GM23338 (cell line): ENCODE measurements at regions not wholly inside any gene's neighbourhood (a gene's known extent, or its start where the extent isn't known, plus 50 kb on each side); places are given as distances from the start of the nearest gene placed in this dataset.

Experiments used
- ATAC-seq: fragments of 200-7000 bp; cut with Tn5 transposase; 3 replicates; pipeline ENCODE4 v1.9.1; 2020
- DNase-seq: peaks from one replicate; pipeline ENCODE4 v3.0.0-alpha.2; 2015; ENCODE audit warnings: low spot score
- H2AFZ ChIP-seq: fragments of 200-600 bp; sonication (generic); 2 replicates; pipeline ENCODE4 v1.8.0; 2016; ENCODE audit warnings: antibody characterized with exemption, mild to moderate bottlenecking, moderate library complexity
- H3F3A ChIP-seq: fragments of 200-600 bp; sonication (generic); replicated peaks from 2 replicates; pipeline ENCODE4 v1.8.0; 2017; ENCODE audit warnings: antibody characterized with exemption, mixed run types, low read depth
- H3K27ac ChIP-seq: fragments of 200-600 bp; sonication (generic); 2 replicates; pipeline ENCODE4 v1.6.1; 2016; ENCODE audit warnings: low read depth
- H3K27me3 ChIP-seq: fragments of 200-600 bp; sonication (generic); 2 replicates; pipeline ENCODE4 v1.8.0; 2016; ENCODE audit warnings: mild to moderate bottlenecking, mixed run types, moderate library complexity; ENCODE audit not compliant: insufficient read depth
- H3K36me3 ChIP-seq: fragments of 200-600 bp; sonication (generic); 2 replicates; pipeline ENCODE4 v1.8.0; 2016; ENCODE audit warnings: mild to moderate bottlenecking; ENCODE audit not compliant: insufficient read depth
- H3K4me1 ChIP-seq: fragments of 200-600 bp; sonication (generic); 2 replicates; pipeline ENCODE4 v1.8.0; 2016; ENCODE audit warnings: mild to moderate bottlenecking, moderate library complexity; ENCODE audit not compliant: insufficient read depth
- H3K4me2 ChIP-seq: fragments of 200-600 bp; sonication (generic); 2 replicates; pipeline ENCODE4 v1.7.1; 2017; ENCODE audit warnings: mixed run types
- H3K4me3 ChIP-seq: fragments of 200-600 bp; sonication (generic); 2 replicates; pipeline ENCODE4 v1.6.1; 2016; ENCODE audit warnings: mixed run types
- H3K79me2 ChIP-seq: fragments of 200-600 bp; sonication (generic); replicated peaks from 2 replicates; pipeline ENCODE4 v1.8.0; 2017; ENCODE audit warnings: mild to moderate bottlenecking; ENCODE audit not compliant: insufficient read depth
- H3K9me2 ChIP-seq: fragments of 200-600 bp; sonication (generic); 2 replicates; pipeline ENCODE4 v1.8.0; 2017; ENCODE audit not compliant: insufficient read depth
- H4K20me1 ChIP-seq: fragments of 200-600 bp; sonication (generic); replicated peaks from 2 replicates; pipeline ENCODE4 v1.8.0; 2017; ENCODE audit warnings: mild to moderate bottlenecking; ENCODE audit not compliant: insufficient read depth
- H3K27ac Mint-ChIP-seq: 2 replicates; pipeline ENCODE4 v1.8.0; 2020; ENCODE audit warnings: inconsistent platforms, mild to moderate bottlenecking, moderate library complexity, mixed read lengths
- H3K27me3 Mint-ChIP-seq: 3 replicates; pipeline ENCODE4 v1.8.0; 2022; ENCODE audit warnings: low read depth, mild to moderate bottlenecking, moderate library complexity, mixed read lengths, inconsistent platforms; ENCODE audit not compliant: insufficient read depth, poor library complexity
- H3K36me3 Mint-ChIP-seq: 3 replicates; pipeline ENCODE4 v1.8.0; 2021; ENCODE audit warnings: low read depth, mild to moderate bottlenecking, inconsistent platforms, moderate library complexity, mixed read lengths
- H3K4me1 Mint-ChIP-seq: 3 replicates; pipeline ENCODE4 v1.8.0; 2020; ENCODE audit warnings: mild to moderate bottlenecking, inconsistent platforms, mixed read lengths
- H3K4me3 Mint-ChIP-seq: 3 replicates; pipeline ENCODE4 v1.8.0; 2021; ENCODE audit warnings: moderate library complexity, mild to moderate bottlenecking, inconsistent platforms, mixed read lengths
- H3K9me3 Mint-ChIP-seq: 3 replicates; pipeline ENCODE4 v1.8.0; 2020; ENCODE audit warnings: moderate library complexity, mild to moderate bottlenecking, inconsistent platforms, mixed read lengths
- EZH2 ChIP-seq: fragments of 200-600 bp; sonication (generic); IDR thresholded peaks from one replicate; pipeline ENCODE4 v1.8.0; 2017; ENCODE audit warnings: antibody characterized with exemption, mild to moderate bottlenecking, low read depth; ENCODE audit not compliant: unreplicated experiment
- NANOG ChIP-seq: IDR thresholded peaks from 2 replicates; pipeline ENCODE4 v1.6.1; 2016; ENCODE audit warnings: antibody characterized with exemption, borderline replicate concordance
- POLR2AphosphoS5 ChIP-seq: IDR thresholded peaks from 2 replicates; pipeline ENCODE4 v1.6.1; 2016; ENCODE audit warnings: antibody characterized with exemption, low read depth
- STAT1 ChIP-seq: IDR thresholded peaks from one replicate; pipeline ENCODE4 v1.6.1; 2016; ENCODE audit warnings: antibody characterized with exemption; ENCODE audit not compliant: unreplicated experiment
- ZNF114 ChIP-seq: fragments of 250-450 bp; sonication (Bioruptor Pico); IDR thresholded peaks from 2 replicates; pipeline ENCODE4 v1.5.0; 2020; ENCODE audit warnings: mild to moderate bottlenecking, moderate library complexity
- ZNF331 ChIP-seq: fragments of 250-450 bp; sonication (Bioruptor Pico); IDR thresholded peaks from 2 replicates; pipeline ENCODE4 v1.5.0; 2020; ENCODE audit warnings: low read depth, mild to moderate bottlenecking, moderate library complexity
- TF ChIP-seq, protein P1 (sequence below), 2 experiments: fragments of 200-600 bp in 1 of 2; sonication (generic) in 1 of 2; conservative IDR thresholded peaks; 2 replicates each; pipeline versions ENCODE4 v1.5.1 to v1.6.1; 2016 to 2017; ENCODE audit warnings: antibody characterized with exemption in 2 of 2, low read depth in 2 of 2, mild to moderate bottlenecking in 2 of 2, moderate library complexity in 1 of 2
- TF ChIP-seq, protein P2 (sequence below): IDR thresholded peaks from 2 replicates; pipeline ENCODE4 v1.6.1; 2016; ENCODE audit warnings: antibody characterized with exemption
- TF ChIP-seq, protein P3 (sequence below): fragments of 250-450 bp; sonication (Bioruptor Pico); IDR thresholded peaks from 2 replicates; pipeline ENCODE4 v1.5.0; 2020; ENCODE audit warnings: mild to moderate bottlenecking, moderate library complexity

DNA sequence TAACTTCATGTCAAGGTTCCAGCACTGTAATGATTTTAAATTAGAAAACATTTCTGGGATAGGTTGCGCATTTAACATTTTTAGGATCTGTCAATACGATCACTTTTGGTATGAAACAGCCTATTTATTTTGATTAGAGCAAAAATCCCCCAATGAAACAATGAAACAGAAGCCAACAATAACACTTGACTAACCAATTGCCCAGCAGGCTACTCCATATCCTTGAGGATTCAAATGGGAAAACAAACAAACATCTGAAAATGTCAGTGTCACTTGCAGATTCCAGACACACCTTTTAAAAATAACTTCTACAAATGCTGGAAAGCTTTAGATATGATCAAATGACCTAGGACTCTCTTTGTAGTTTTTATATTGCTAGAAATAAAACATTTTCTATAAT, 1412.5 kb upstream of the PRR20A start:
- H3K9me2 ChIP-seq = no peaks in the 10 kb centered on the region
- no peak overlapping the region for H3K4me3 ChIP-seq
- no peaks in the 10 kb centered on the region for H3K27me3 ChIP-seq
- TF ChIP-seq, protein P1, sequence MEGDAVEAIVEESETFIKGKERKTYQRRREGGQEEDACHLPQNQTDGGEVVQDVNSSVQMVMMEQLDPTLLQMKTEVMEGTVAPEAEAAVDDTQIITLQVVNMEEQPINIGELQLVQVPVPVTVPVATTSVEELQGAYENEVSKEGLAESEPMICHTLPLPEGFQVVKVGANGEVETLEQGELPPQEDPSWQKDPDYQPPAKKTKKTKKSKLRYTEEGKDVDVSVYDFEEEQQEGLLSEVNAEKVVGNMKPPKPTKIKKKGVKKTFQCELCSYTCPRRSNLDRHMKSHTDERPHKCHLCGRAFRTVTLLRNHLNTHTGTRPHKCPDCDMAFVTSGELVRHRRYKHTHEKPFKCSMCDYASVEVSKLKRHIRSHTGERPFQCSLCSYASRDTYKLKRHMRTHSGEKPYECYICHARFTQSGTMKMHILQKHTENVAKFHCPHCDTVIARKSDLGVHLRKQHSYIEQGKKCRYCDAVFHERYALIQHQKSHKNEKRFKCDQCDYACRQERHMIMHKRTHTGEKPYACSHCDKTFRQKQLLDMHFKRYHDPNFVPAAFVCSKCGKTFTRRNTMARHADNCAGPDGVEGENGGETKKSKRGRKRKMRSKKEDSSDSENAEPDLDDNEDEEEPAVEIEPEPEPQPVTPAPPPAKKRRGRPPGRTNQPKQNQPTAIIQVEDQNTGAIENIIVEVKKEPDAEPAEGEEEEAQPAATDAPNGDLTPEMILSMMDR (conservative IDR thresholded peaks at IDR 0.05; ENCODE audit: low read depth in 2 of 2) = no peak
- TF ChIP-seq NANOG (no peak), STAT1 (no peak), ZNF331 (CRISPR knock-in tag) (no peak), POLR2AphosphoS5 (no peak), EZH2 (no peak), ZNF114 (CRISPR knock-in tag) (no peak)
- TF ChIP-seq, protein P2, sequence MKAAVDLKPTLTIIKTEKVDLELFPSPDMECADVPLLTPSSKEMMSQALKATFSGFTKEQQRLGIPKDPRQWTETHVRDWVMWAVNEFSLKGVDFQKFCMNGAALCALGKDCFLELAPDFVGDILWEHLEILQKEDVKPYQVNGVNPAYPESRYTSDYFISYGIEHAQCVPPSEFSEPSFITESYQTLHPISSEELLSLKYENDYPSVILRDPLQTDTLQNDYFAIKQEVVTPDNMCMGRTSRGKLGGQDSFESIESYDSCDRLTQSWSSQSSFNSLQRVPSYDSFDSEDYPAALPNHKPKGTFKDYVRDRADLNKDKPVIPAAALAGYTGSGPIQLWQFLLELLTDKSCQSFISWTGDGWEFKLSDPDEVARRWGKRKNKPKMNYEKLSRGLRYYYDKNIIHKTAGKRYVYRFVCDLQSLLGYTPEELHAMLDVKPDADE = no peak
- TF ChIP-seq, protein P3, sequence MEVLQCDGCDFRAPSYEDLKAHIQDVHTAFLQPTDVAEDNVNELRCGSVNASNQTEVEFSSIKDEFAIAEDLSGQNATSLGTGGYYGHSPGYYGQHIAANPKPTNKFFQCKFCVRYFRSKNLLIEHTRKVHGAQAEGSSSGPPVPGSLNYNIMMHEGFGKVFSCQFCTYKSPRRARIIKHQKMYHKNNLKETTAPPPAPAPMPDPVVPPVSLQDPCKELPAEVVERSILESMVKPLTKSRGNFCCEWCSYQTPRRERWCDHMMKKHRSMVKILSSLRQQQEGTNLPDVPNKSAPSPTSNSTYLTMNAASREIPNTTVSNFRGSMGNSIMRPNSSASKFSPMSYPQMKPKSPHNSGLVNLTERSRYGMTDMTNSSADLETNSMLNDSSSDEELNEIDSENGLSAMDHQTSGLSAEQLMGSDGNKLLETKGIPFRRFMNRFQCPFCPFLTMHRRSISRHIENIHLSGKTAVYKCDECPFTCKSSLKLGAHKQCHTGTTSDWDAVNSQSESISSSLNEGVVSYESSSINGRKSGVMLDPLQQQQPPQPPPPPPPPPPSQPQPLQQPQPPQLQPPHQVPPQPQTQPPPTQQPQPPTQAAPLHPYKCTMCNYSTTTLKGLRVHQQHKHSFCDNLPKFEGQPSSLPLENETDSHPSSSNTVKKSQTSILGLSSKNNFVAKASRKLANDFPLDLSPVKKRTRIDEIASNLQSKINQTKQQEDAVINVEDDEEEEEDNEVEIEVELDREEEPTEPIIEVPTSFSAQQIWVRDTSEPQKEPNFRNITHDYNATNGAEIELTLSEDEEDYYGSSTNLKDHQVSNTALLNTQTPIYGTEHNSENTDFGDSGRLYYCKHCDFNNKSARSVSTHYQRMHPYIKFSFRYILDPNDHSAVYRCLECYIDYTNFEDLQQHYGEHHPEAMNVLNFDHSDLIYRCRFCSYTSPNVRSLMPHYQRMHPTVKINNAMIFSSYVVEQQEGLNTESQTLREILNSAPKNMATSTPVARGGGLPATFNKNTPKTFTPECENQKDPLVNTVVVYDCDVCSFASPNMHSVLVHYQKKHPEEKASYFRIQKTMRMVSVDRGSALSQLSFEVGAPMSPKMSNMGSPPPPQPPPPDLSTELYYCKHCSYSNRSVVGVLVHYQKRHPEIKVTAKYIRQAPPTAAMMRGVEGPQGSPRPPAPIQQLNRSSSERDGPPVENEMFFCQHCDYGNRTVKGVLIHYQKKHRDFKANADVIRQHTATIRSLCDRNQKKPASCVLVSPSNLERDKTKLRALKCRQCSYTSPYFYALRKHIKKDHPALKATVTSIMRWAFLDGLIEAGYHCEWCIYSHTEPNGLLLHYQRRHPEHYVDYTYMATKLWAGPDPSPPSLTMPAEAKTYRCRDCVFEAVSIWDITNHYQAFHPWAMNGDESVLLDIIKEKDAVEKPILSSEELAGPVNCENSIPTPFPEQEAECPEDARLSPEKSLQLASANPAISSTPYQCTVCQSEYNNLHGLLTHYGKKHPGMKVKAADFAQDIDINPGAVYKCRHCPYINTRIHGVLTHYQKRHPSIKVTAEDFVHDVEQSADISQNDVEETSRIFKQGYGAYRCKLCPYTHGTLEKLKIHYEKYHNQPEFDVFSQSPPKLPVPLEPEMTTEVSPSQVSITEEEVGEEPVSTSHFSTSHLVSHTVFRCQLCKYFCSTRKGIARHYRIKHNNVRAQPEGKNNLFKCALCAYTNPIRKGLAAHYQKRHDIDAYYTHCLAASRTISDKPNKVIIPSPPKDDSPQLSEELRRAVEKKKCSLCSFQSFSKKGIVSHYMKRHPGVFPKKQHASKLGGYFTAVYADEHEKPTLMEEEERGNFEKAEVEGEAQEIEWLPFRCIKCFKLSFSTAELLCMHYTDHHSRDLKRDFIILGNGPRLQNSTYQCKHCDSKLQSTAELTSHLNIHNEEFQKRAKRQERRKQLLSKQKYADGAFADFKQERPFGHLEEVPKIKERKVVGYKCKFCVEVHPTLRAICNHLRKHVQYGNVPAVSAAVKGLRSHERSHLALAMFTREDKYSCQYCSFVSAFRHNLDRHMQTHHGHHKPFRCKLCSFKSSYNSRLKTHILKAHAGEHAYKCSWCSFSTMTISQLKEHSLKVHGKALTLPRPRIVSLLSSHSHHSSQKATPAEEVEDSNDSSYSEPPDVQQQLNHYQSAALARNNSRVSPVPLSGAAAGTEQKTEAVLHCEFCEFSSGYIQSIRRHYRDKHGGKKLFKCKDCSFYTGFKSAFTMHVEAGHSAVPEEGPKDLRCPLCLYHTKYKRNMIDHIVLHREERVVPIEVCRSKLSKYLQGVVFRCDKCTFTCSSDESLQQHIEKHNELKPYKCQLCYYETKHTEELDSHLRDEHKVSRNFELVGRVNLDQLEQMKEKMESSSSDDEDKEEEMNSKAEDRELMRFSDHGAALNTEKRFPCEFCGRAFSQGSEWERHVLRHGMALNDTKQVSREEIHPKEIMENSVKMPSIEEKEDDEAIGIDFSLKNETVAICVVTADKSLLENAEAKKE (CRISPR knock-in tag) = no peak
- peaks cover 21% of the 10 kb centered on the region; the same call in 1 of the 2 replicates for H3K4me1 ChIP-seq
- no peaks in the 10 kb centered on the region for H3K36me3 ChIP-seq
- no peaks in the 10 kb centered on the region for H3F3A ChIP-seq
- H3K4me2 ChIP-seq = no peak overlapping the region
- Mint-ChIP-seq H3K36me3 (peaks cover 8% of the 10 kb centered on the region; the same call in 2 of the 3 replicates), H3K27ac (0 out of 2 replicates have a peak overlapping the region, but pooled peaks have one; percentile 54), H3K9me3 (no peaks in the 10 kb centered on the region), H3K4me1 (peaks cover 16% of the 10 kb centered on the region; the same call in 2 of the 3 replicates), H3K4me3 (no peak overlapping the region), H3K27me3 (no peaks in the 10 kb centered on the region)
- ATAC-seq = no peak
- H2AFZ ChIP-seq = no peak overlapping the region
- H3K27ac ChIP-seq = no peak overlapping the region
- DNase-seq = no peak
- no peaks in the 10 kb centered on the region for H4K20me1 ChIP-seq
- H3K79me2 ChIP-seq = no peaks in the 10 kb centered on the region
